Small intestine (tissue), 7 donors: ENCODE measurements at regions not wholly inside any gene's neighbourhood (a gene's known extent, or its start where the extent isn't known, plus 50 kb on each side); places are given as distances from the start of the nearest gene placed in this dataset.
A peak's percentile ranks its signal among the peaks of the same experiment; 100 is the strongest.
"Not testable (repeated sequence)": the region's sequence is repeated elsewhere in the genome, so short reads cannot be mapped to it uniquely, and the experiment has no call there.

Experiments
- DNase-seq, 2 donors: peaks; one replicate each; pipeline versions ENCODE4 v3.0.0 to v3.0.0-alpha.2; 2013
- FAIRE-seq: peaks from 2 replicates; lab custom pipeline; 2012; peaks lifted over from hg19 to GRCh38; lab: Jason Lieb, UNC
- H3K27ac ChIP-seq, 3 donors: one replicate each; pipeline ENCODE4 v1.5.1; 2013; ENCODE audit warnings: low read length in 2 of 3, mild to moderate bottlenecking in 2 of 3, control low read depth in 1 of 3, inconsistent platforms in 1 of 3, low read depth in 1 of 3, moderate library complexity in 1 of 3
- H3K27me3 ChIP-seq, 3 donors: one replicate each; pipeline ENCODE4 v1.6.1; 2013; ENCODE audit warnings: low read length in 3 of 3, inconsistent platforms in 1 of 3; ENCODE audit not compliant: control insufficient read depth in 3 of 3, insufficient read depth in 3 of 3
- H3K36me3 ChIP-seq, 3 donors: one replicate each; pipeline ENCODE4 v1.6.1; 2013; ENCODE audit warnings: low read length in 3 of 3, inconsistent platforms in 1 of 3, low read depth in 1 of 3, mild to moderate bottlenecking in 1 of 3, moderate library complexity in 1 of 3; ENCODE audit not compliant: control insufficient read depth in 3 of 3, insufficient read depth in 2 of 3
- H3K4me1 ChIP-seq, 3 donors: one replicate each; pipeline ENCODE4 v1.6.1; 2013; ENCODE audit warnings: low read length in 2 of 3, inconsistent platforms in 1 of 3, low read depth in 1 of 3, mild to moderate bottlenecking in 1 of 3, moderate library complexity in 1 of 3; ENCODE audit not compliant: control insufficient read depth in 3 of 3, insufficient read depth in 2 of 3
- H3K4me3 ChIP-seq, 3 donors: one replicate each; pipeline ENCODE4 v1.5.1; 2013; ENCODE audit warnings: low read length in 3 of 3, control low read depth in 1 of 3, inconsistent platforms in 1 of 3, low read depth in 1 of 3, mild to moderate bottlenecking in 1 of 3, moderate library complexity in 1 of 3
- H3K9me3 ChIP-seq, 2 donors: one replicate each; pipeline ENCODE4 v1.6.1; 2013; ENCODE audit warnings: low read depth in 1 of 2, low read length in 1 of 2; ENCODE audit not compliant: control insufficient read depth in 2 of 2, insufficient read depth in 1 of 2
- whole genome bisulfite sequencing, 3 donors: extraction: QIAGEN DNeasy Blood & Tissue Kit; methylation state at CpG; one replicate each; pipeline ENCODE4 v1.1.7; 2013; 5-methylcytosine and 5-hydroxymethylcytosine counted together
- donor health status: healthy with polysubstance abuse.
- donor health status: control.
- donor health status: control.
- donor health status: Bipolar disorder and iron deficiency.
- donor health status: healthy.

DNA sequence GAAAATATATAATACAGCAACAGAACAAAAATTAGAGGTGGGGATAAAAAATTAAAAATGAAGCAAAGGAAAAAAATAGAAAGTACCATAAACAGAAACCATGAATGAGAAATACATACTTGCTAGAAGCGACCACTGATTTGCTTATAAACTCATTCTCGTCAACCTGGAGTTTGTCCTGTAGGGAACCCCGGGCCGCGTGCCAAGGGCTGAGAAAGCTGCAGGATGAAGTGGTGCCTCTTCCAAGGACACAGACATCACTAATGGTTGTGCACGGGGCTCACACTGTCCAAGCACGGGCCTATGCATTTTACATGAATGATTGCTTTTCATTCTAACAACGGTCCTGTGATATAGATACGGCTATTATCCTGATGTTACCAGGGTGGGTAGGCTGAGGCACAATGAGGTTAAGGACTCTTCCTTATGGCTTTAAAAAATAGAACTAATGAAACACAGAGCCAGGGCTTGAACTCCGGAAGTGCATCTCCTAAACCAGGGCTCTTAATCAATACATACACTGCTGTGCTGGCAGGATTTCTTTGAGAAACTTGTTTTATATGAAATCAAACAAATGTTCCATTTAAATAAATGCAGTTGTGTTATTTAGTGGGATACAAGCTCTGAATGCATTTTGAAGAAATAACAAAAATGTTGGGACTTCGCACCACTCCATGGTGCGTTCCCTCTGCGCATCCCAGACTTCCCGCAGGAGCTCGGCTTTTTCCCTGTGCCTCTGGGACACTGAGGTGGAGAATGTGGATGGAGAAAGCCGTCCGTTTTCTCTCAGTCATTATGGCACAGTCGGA is 113.9 kb upstream of the PHACTR3 start:
- not testable (repeated sequence) for H3K27me3 ChIP-seq, H3K4me3 ChIP-seq, H3K27ac ChIP-seq, H3K4me1 ChIP-seq, H3K9me3 ChIP-seq, H3K36me3 ChIP-seq, FAIRE-seq
- 58 to 71% (median 60%) methylated on average over 17 to 18 of the region's 18 CpGs for WGBS, 3 donors
- DNase-seq = peak in 1 of 2 donors; percentile 3

DNA sequence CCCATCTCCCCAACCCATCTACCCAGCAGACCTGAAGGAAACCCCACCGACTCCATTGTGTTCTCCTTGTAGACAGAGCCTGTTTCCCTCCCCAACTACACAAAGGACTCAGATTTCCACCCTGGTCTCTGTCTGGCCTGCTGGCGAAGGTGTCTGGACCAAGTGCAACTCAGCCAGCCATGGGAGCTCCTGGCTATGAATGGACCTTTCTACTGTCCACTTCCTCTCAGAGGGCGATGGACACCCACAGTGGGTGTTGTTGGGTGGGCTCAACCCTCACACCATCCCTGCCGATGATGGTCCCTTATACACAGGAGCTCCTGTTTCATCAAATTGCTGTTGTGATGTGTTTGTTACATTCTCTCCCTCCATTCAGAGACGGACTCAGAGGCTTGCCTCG is 112.5 kb upstream of the PHACTR3 start:
- no peaks in the 10 kb centered on the region for H3K9me3 ChIP-seq
- no peak overlapping the region for H3K4me3 ChIP-seq
- WGBS, 3 donors = 82 to 90% (median 87%) methylated on average over 6 of the region's 6 CpGs
- peaks cover 0 to 2% (median 0%) of the 10 kb centered on the region in 3 donors for H3K27me3 ChIP-seq
- H3K36me3 ChIP-seq = no peaks in the 10 kb centered on the region
- no peak overlapping the region for H3K27ac ChIP-seq
- FAIRE-seq (no peak), DNase-seq (no peak)
- no peaks in the 10 kb centered on the region for H3K4me1 ChIP-seq

- peaks cover 0 to 2% (median 0%) of the 10 kb centered on the region in 3 donors for H3K27me3 ChIP-seq
- no peak overlapping the region for H3K27ac ChIP-seq
- no peaks in the 10 kb centered on the region for H3K4me1 ChIP-seq
- DNase-seq = no peak
- no peaks in the 10 kb centered on the region for H3K9me3 ChIP-seq
- no peak overlapping the region for H3K4me3 ChIP-seq
- WGBS, 3 donors = 81 to 92% (median 89%) methylated on average over 5 of the region's 5 CpGs
- FAIRE-seq = no peak
- H3K36me3 ChIP-seq = no peaks in the 10 kb centered on the region
Observed at GRCh38 chr20:59493926-59494325, 110.4 kb upstream of the PHACTR3 start.

- 74 to 84% (median 81%) methylated on average over 8 of the region's 8 CpGs for WGBS, 3 donors
- no peaks in the 10 kb centered on the region for H3K9me3 ChIP-seq
- no peak for DNase-seq
- peaks cover 0 to 4% (median 0%) of the 10 kb centered on the region in 3 donors for H3K27me3 ChIP-seq
- no peak for FAIRE-seq
- no peaks in the 10 kb centered on the region for H3K36me3 ChIP-seq
- no peak overlapping the region for H3K4me3 ChIP-seq
- H3K27ac ChIP-seq = no peak overlapping the region
- H3K4me1 ChIP-seq = no peaks in the 10 kb centered on the region
Observed at GRCh38 chr20:59495166-59495565, 109.2 kb upstream of the PHACTR3 start.

DNA sequence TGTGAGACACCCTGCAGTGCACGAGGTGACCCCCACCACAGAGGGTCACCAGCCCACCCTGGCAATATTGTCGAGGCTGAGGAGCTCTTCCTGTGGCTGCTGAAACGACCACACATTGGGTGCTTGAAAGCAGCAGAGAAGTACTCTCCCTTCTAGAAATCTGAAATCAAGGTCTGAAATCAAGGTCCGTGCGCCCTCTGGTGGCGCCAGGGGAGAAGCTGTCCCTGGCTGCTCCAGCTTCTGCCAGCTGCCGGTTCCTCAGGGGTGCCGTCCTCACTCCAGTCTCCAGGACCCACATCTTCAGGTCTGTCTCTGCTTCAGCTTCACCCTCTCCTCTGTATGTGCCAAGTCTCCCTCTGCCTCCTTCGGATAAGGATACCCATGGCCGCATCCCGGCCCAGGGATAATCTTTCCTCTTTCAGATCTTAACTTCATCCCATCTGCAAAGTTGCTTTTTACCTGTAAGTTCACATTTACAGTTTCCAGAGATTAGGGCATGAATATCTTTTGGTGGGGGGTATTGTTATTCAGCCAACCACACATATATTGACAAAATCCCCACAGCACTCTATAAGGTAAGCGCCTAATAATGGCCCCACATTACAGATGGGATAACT is 108.3 kb upstream of the PHACTR3 start:
- 9 to 11% (median 11%) methylated on average over 11 to 12 of the region's 12 CpGs for WGBS, 3 donors
- DNase-seq (peak; percentile 69 to 80), FAIRE-seq (no peak)
- no peak overlapping the region for H3K4me3 ChIP-seq
- H3K36me3 ChIP-seq = no peaks in the 10 kb centered on the region
- no peaks in the 10 kb centered on the region for H3K4me1 ChIP-seq
- no peak overlapping the region for H3K27ac ChIP-seq
- H3K27me3 ChIP-seq = peaks cover 0 to 2% (median 0%) of the 10 kb centered on the region in 3 donors
- H3K9me3 ChIP-seq = no peaks in the 10 kb centered on the region

DNA sequence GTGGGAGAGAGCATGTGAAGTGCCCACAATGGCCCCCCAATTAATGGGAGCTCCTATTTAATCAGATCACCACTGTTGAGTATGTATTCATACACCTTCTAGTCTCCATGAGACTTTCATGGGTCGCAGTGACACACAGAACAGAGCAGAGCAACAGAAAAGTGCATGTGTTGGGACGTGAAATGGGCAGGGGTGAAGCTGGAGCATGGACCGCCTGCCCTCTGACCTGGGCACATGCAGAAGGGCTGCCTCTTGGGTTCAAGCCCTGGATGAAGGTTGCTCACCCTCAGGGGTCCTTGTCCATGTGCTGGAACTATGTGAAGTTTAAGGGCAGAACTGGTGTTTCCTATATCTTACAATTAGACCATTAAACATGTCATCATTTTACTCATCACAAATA is 106.0 kb upstream of the PHACTR3 start:
- no peak for FAIRE-seq
- DNase-seq = no peak
- 74 to 89% (median 85%) methylated on average over 3 of the region's 3 CpGs for whole genome bisulfite sequencing, 3 donors
- Histone ChIP-seq H3K4me1 (no peaks in the 10 kb centered on the region), H3K27me3 (peaks cover 0 to 2% (median 2%) of the 10 kb centered on the region in 3 donors), H3K36me3 (no peaks in the 10 kb centered on the region), H3K27ac (no peak overlapping the region), H3K9me3 (no peaks in the 10 kb centered on the region), H3K4me3 (no peak overlapping the region)

- DNase-seq = no peak
- H3K4me3 ChIP-seq = no peak overlapping the region
- FAIRE-seq = no peak
- no peak overlapping the region for H3K27ac ChIP-seq
- no peaks in the 10 kb centered on the region for H3K9me3 ChIP-seq
- H3K36me3 ChIP-seq = no peaks in the 10 kb centered on the region
- H3K27me3 ChIP-seq = peaks cover 0 to 2% (median 2%) of the 10 kb centered on the region in 3 donors
- H3K4me1 ChIP-seq = no peaks in the 10 kb centered on the region
Observed at GRCh38 chr20:59499863-59500262, 104.5 kb upstream of the PHACTR3 start.

GRCh38 chr20:59508729-59509128 is 95.6 kb upstream of the PHACTR3 start:
- Histone ChIP-seq H3K4me1 (no peaks in the 10 kb centered on the region), H3K36me3 (no peaks in the 10 kb centered on the region), H3K27ac (no peak overlapping the region), H3K27me3 (peaks cover 0 to 2% (median 0%) of the 10 kb centered on the region in 3 donors), H3K4me3 (no peak overlapping the region), H3K9me3 (no peaks in the 10 kb centered on the region)
- FAIRE-seq (no peak), DNase-seq (no peak)
- 67 to 71% (median 69%) methylated on average over 3 of the region's 3 CpGs for WGBS, 3 donors
